HPDE6-E6E7 (cell line): ENCODE measurements at regions not wholly inside any gene's neighbourhood (a gene's known extent, or its start where the extent isn't known, plus 50 kb on each side); places are given as distances from the start of the nearest gene placed in this dataset.

Experiments used
- DNase-seq: peaks from one replicate; pipeline ENCODE4 v3.0.0; 2011; ENCODE audit warnings: missing footprints; ENCODE audit errors: extremely low spot score

- DNase-seq, result no peak
Observed at GRCh38 chr5:124924729-124925128, 178.3 kb upstream of the ZNF608 start.

DNA sequence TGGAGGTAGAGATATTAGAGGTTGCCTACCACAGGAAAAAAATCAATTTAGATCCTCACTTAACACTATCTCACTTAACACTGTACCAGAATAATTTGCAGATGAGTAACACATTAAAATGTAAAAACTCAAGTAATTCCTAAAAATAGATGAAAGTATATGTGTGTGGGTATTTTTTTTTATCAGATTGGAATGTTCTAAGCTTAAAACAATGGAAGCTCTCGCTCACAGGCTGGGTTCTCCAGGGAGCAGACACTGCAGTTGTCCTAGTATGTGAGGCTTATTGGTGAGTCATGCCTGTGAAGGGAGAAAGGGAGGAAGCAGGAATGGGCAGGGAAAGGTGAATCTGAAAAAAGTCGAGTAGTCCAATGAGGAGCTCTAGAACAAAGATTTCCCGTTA, 181.3 kb upstream of the ZNF608 start:
- no peak for DNase-seq

GRCh38 chr5:124929000-124929399, 182.6 kb upstream of the ZNF608 start:
- no peak for DNase-seq

DNA sequence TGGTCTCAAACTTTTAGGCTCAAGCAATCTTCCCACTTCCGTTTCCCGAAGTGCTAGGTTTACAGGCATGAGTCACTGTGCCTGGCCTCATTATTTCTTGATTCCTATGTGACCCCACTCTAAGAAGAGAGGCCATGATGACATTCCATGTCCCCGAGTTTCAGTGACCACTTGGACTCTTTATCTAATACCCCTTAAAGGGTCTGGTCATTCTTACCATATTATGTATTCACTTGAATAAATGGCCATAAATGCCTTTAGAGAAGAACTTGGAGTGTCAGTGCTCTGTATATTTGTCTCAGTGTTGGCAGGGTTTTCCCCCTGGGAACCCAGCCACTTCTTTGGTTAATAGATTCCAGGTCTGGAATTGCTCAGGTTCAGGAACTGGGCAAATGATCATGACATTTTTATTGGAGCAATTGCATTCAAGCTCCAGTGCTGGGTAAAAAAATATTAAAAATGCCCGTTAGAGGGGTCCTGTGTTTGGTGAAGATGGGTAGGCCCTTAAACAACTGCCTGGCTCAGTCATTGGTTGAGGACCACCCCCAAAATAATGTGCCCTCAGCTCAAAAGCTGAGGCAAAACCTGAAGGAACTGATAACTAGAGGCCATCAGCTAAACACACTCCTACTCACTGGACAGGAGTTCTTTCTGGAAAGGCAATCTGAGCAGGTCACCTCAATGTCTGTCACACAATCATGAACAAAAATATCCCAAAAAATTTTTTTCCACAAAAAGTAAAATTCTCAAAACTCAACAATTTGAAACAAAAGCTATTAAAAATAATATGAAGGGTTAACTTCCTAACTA, 186.6 kb upstream of the ZNF608 start:
- DNase-seq, result no peak

- no peak for DNase-seq
Observed at GRCh38 chr5:124935065-124935464, 188.6 kb upstream of the ZNF608 start.

- no peak for DNase-seq
Observed at GRCh38 chr5:124936626-124936933, 190.1 kb upstream of the ZNF608 start.

- DNase-seq, result no peak
Observed at GRCh38 chr5:124941051-124942049, 194.9 kb upstream of the ZNF608 start.

- DNase-seq, result no peak
Observed at GRCh38 chr5:124948062-124948753, 201.8 kb upstream of the ZNF608 start.

- no peak for DNase-seq
Observed at GRCh38 chr5:124948754-124949275, 202.4 kb upstream of the ZNF608 start.

GRCh38 chr5:124949862-124950261, 203.4 kb upstream of the ZNF608 start:
- no peak for DNase-seq

GRCh38 chr5:124951105-124951504, 204.7 kb upstream of the ZNF608 start:
- DNase-seq, result no peak

DNA sequence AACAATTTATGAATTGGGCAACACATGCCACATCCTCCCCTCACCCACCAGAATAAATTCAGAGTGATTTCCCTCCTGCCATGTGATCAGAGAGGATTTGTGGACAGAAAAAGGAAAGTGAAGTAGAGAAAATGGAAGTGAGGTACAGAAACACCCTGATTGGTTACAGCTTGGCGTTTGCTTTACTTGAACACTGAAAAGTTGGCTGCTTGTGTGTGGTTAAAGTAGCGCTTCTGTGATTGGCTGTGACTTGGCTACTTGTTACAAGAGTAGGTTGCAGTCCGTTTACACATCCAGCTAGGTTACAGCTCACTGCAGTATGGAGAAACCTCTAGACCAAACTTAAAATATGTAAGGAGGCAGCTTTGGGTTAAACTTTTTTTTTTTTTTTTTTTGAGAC, 205.2 kb upstream of the ZNF608 start:
- DNase-seq, result no peak

GRCh38 chr5:124952079-124952478, 205.6 kb upstream of the ZNF608 start:
- DNase-seq, result no peak

DNA sequence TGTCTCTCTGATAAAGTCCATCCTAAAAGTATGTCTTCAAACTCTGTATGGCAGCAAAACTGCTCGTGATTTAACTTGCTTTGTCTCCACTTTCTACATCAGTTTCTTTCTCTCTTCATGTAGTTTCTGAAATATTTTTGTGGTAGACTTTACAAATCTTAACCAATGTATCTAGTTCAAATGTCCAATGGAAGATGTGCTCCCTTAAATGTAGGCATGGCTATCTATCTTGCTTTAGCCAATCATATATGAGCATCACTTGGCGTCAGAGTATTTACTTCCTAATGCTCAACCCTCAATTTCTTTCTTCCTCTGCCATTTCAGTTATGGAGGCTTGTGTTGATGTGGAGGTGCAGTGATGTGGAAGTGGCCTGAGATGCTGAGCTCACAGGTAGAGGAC, 206.1 kb upstream of the ZNF608 start:
- no peak for DNase-seq

GRCh38 chr5:124954784-124955183, 208.3 kb upstream of the ZNF608 start:
- DNase-seq, result no peak

DNA sequence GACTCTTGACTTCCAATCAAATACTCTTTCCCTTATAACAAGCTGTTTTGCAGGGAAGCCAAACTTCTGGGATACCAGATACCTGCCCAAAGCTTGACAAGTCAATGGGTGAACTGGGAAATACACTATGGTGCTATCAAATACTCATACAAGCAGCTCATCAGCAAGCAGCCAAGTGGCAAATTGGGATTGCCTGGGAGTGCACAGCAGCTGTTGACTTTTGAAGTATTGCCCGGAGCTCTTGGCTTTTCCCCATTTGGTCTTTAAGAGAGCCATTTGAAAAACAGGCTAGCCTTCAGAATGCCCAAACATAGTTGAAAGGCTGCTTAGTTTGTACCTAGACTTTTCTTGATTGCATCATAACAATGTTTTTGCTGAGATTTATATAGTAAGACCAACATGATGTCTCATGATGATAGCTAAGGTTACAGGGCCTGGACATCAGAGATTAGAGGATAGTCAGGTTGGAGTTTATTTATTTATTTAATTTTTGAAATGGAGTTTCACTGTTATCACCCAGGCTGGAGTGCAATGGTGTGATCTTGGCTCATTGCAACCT, 210.1 kb upstream of the ZNF608 start:
- DNase-seq, result no peak

DNA sequence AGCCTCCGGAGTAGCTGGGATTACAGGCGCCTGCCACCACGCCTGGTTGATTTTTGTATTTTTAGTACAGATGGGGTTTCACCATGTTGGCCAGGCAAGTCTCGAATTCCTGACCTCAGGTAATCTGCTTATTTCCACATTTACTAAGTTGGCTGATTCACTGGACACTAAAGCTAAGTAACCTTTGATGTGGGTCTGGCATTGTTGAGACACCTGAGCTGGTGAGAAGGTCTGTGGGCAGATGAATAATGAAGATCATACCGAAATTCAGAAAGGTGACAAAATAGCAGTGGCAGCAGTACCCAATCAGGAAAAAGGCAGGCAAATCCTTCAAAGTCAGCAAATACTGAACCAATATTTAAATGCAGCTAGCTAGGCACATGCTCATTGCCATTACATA, 210.6 kb upstream of the ZNF608 start:
- DNase-seq, result no peak

DNA sequence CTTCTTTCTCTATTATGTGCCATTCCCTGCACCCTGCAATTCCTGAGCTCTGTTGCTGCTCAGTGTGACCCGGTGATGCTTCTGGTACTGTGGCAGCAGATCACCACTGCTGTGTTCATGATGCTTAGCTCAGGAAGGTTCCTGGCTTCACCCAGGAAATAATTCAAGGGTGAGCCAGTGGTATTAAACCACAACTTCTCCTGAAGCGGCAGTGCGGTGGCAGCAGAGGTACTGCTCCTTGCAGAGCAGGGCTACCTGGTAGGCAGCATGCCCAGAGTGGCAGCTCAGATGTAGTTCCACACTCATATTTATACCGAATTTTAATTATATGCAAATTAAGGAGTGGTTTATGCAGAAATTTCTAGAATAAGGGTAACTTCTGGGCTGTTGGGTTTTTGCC, 213.8 kb upstream of the ZNF608 start:
- DNase-seq, result no peak

GRCh38 chr5:124961521-124961920, 215.1 kb upstream of the ZNF608 start:
- no peak for DNase-seq

- no peak for DNase-seq
Observed at GRCh38 chr5:124962111-124962510, 215.7 kb upstream of the ZNF608 start.

DNA sequence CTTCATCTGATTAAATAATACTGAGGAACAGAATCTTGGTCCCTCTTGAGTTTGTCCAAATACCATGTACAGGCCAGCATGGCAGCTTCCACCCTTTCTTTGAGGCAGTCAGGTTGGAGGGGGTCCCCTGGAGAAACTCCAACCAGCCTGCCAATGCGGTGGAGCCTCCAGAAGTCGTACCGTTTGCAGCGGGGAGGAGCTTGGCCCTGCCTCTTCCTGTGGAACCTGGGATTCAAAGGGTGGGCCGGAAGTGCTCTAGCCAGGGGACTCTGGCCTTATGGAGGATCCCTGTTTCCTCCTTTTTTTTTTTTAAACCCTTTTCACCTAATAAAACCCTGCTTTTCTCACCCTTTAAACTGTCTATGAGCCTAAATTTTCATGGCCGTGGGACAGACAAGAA, 216.3 kb upstream of the ZNF608 start:
- no peak for DNase-seq
